ENCODE measurements at regions not wholly inside any gene's neighbourhood (a gene's known extent, or its start where the extent isn't known, plus 50 kb on each side); places are given as distances from the start of the nearest gene placed in this dataset.

GRCh38 chr16:73798471-73798870 is 498.1 kb upstream of the PSMD7 start:
- BruUV-seq (replicated peaks) = no TSS peak
- Histone ChIP-seq H3K4me1 (ENCODE audit: control insufficient read depth in 1 of 2, insufficient read depth in 2 of 2, low read length in 2 of 2) (no peaks in the 10 kb centered on the region), H3K4me3 (replicated peaks in 1 of 2; ENCODE audit: low read depth in 1 of 2, low read length in 2 of 2) (no peak overlapping the region), H3K79me2 (ENCODE audit: insufficient read depth, low read length) (no peaks in the 10 kb centered on the region), H3K9me2 (ENCODE audit: insufficient read depth) (no peaks in the 10 kb centered on the region), H3K9me3 (ENCODE audit: control insufficient read depth in 1 of 2, insufficient read depth in 1 of 2, low read depth in 1 of 2, low read length in 2 of 2) (no peaks in the 10 kb centered on the region), H2AFZ (ENCODE audit: low read depth, low read length, poor library complexity, severe bottlenecking) (no peak overlapping the region), H3K27ac (ENCODE audit: low read depth, low read length) (no peak overlapping the region), H3K9ac (ENCODE audit: low read length) (no peak overlapping the region), H3K4me2 (ENCODE audit: low read length) (no peak overlapping the region), H3K36me3 (ENCODE audit: control insufficient read depth in 1 of 2, insufficient read depth in 2 of 2, low read length in 2 of 2) (no peaks in the 10 kb centered on the region), H3K27me3 (ENCODE audit: insufficient read depth, low read length) (peaks cover 20% of the 10 kb centered on the region), H4K20me1 (ENCODE audit: insufficient read depth) (no peaks in the 10 kb centered on the region)
- CTCF ChIA-PET = no interaction called here
- RAD21 ChIA-PET (ENCODE audit: low non-redundant PET in 1 of 2, low total read pairs in 2 of 2, uncharacterized antibody in 2 of 2, unreplicated experiment in 2 of 2) = no interaction called here
- DNase-seq (ENCODE audit: low read depth, low spot score) (no peak), ATAC-seq (no peak)
- TF ChIP-seq REST (IDR thresholded peaks at IDR 0.05; ENCODE audit: low read depth) = no peak
- no peak for TF ChIP-seq SIN3A (IDR thresholded peaks at IDR 0.05; ENCODE audit: low read depth)
- TF ChIP-seq ZNF274 (IDR thresholded peaks at IDR 0.05; ENCODE audit: low read depth, low read length) = no peak
- POLR2A ChIA-PET = no interaction called here
- intact Hi-C loops (cut with micrococcal nuclease) = no loop called here

- H3K79me2 ChIP-seq (ENCODE audit: insufficient read depth, low read length) = no peaks in the 10 kb centered on the region
- H2AFZ ChIP-seq (ENCODE audit: low read depth, low read length, poor library complexity, severe bottlenecking) = no peak overlapping the region
- no peaks in the 10 kb centered on the region for H3K9me2 ChIP-seq (ENCODE audit: insufficient read depth)
- ChIA-PET POLR2A (no interaction called here), CTCF (no interaction called here), RAD21 (ENCODE audit: low non-redundant PET in 1 of 2, low total read pairs in 2 of 2, uncharacterized antibody in 2 of 2, unreplicated experiment in 2 of 2) (no interaction called here)
- no peak overlapping the region for H3K27ac ChIP-seq (ENCODE audit: low read depth, low read length)
- no peak overlapping the region for H3K4me2 ChIP-seq (ENCODE audit: low read length)
- intact Hi-C loops (cut with micrococcal nuclease) = no loop called here
- H3K27me3 ChIP-seq (ENCODE audit: insufficient read depth, low read length) = peaks cover 15% of the 10 kb centered on the region
- no peaks in the 10 kb centered on the region for H3K36me3 ChIP-seq (ENCODE audit: control insufficient read depth in 1 of 2, insufficient read depth in 2 of 2, low read length in 2 of 2)
- no peak overlapping the region for H3K4me3 ChIP-seq (replicated peaks in 1 of 2; ENCODE audit: low read depth in 1 of 2, low read length in 2 of 2)
- no peaks in the 10 kb centered on the region for H3K4me1 ChIP-seq (ENCODE audit: control insufficient read depth in 1 of 2, insufficient read depth in 2 of 2, low read length in 2 of 2)
- no peak overlapping the region for H3K9ac ChIP-seq (ENCODE audit: low read length)
- H4K20me1 ChIP-seq (ENCODE audit: insufficient read depth) = no peaks in the 10 kb centered on the region
- ATAC-seq (no peak), DNase-seq (ENCODE audit: low read depth, low spot score) (no peak)
- BruUV-seq (replicated peaks) = no TSS peak
- H3K9me3 ChIP-seq (ENCODE audit: control insufficient read depth in 1 of 2, insufficient read depth in 1 of 2, low read depth in 1 of 2, low read length in 2 of 2) = no peaks in the 10 kb centered on the region
- no peak for TF ChIP-seq SIN3A (IDR thresholded peaks at IDR 0.05; ENCODE audit: low read depth)
- TF ChIP-seq EGR1 (IDR thresholded peaks at IDR 0.05; ENCODE audit: low read depth) = no peak
- TF ChIP-seq REST (IDR thresholded peaks at IDR 0.05; ENCODE audit: low read depth) = no peak
- no peak for TF ChIP-seq CTCF (IDR thresholded peaks at IDR 0.05 in 2 of 3, conservative IDR thresholded peaks at IDR 0.05 in 1 of 3; ENCODE audit: borderline replicate concordance in 1 of 3, insufficient read depth in 1 of 3, low read depth in 2 of 3, low read length in 2 of 3)
- TF ChIP-seq FOSL1 (IDR thresholded peaks at IDR 0.05; ENCODE audit: low read depth) = no peak
- TF ChIP-seq RAD21 (IDR thresholded peaks at IDR 0.05; ENCODE audit: low read depth) = no peak
- TF ChIP-seq TCF7L2 (IDR thresholded peaks at IDR 0.05; ENCODE audit: borderline replicate concordance, extremely low read depth, insufficient read depth, insufficient read length) = no peak
- no peak for TF ChIP-seq MAX (IDR thresholded peaks at IDR 0.05)
- no peak for TF ChIP-seq EZH2phosphoT487 (IDR thresholded peaks at IDR 0.05; ENCODE audit: borderline replicate concordance)
- no peak for TF ChIP-seq EZH2 (IDR thresholded peaks at IDR 0.05)
Measured at GRCh38 chr16:73797115-73797514, 499.5 kb upstream of the PSMD7 start.
